DOHH2 (cell line): ENCODE measurements at regions not wholly inside any gene's neighbourhood (a gene's known extent, or its start where the extent isn't known, plus 50 kb on each side); places are given as distances from the start of the nearest gene placed in this dataset.

Experiments
- H3F3A ChIP-seq: fragments of 200-600 bp; sonication (generic), shearing (Covaris generic); 2 replicates; pipeline ENCODE4 v1.6.0; 2016; ENCODE audit warnings: antibody characterized with exemption, mild to moderate bottlenecking; ENCODE audit not compliant: control insufficient read depth, insufficient read depth
- H3K27ac ChIP-seq: fragments of 200-600 bp; sonication (generic); 2 replicates; pipeline ENCODE4 v1.5.1; 2014; ENCODE audit warnings: low read depth, mild to moderate bottlenecking, low read length, moderate library complexity
- H3K27me3 ChIP-seq: fragments of 200-600 bp; sonication (generic); 2 replicates; pipeline ENCODE4 v1.6.1; 2014; ENCODE audit warnings: mild to moderate bottlenecking, low read length, mixed read lengths; ENCODE audit not compliant: control insufficient read depth
- H3K36me3 ChIP-seq: fragments of 200-600 bp; sonication (generic); 2 replicates; pipeline ENCODE4 v1.6.1; 2014; ENCODE audit warnings: mild to moderate bottlenecking, low read length, moderate library complexity, mixed read lengths; ENCODE audit not compliant: control insufficient read depth
- H3K4me1 ChIP-seq: fragments of 200-600 bp; sonication (generic); 2 replicates; pipeline ENCODE4 v1.6.1; 2014; ENCODE audit warnings: mild to moderate bottlenecking, low read length, mixed read lengths; ENCODE audit not compliant: control insufficient read depth
- H3K4me2 ChIP-seq: fragments of 200-600 bp; sonication (generic); 2 replicates; pipeline ENCODE4 v1.6.0; 2014; ENCODE audit warnings: mild to moderate bottlenecking, low read length, moderate library complexity
- H3K4me3 ChIP-seq: fragments of 200-600 bp; sonication (generic); 2 replicates; pipeline ENCODE4 v1.5.1; 2014; ENCODE audit warnings: mild to moderate bottlenecking, low read length, mixed read lengths
- H3K79me2 ChIP-seq: fragments of 200-600 bp; sonication (generic); 2 replicates; pipeline ENCODE4 v1.6.1; 2014; ENCODE audit warnings: mild to moderate bottlenecking, low read length, mixed read lengths; ENCODE audit not compliant: control insufficient read depth
- H3K9me2 ChIP-seq: fragments of 200-600 bp; sonication (generic); replicated peaks from 2 replicates; pipeline ENCODE4 v1.6.1; 2014; ENCODE audit warnings: mild to moderate bottlenecking, low read length, mixed read lengths; ENCODE audit not compliant: control insufficient read depth
- H3K9me3 ChIP-seq: fragments of 200-600 bp; sonication (generic); 2 replicates; pipeline ENCODE4 v1.6.1; 2014; ENCODE audit warnings: antibody characterized with exemption, low read length, mixed read lengths; ENCODE audit not compliant: control insufficient read depth, insufficient read depth
- H4K20me1 ChIP-seq: fragments of 200-600 bp; sonication (generic); 2 replicates; pipeline ENCODE4 v1.6.0; 2014; ENCODE audit warnings: low read depth, mild to moderate bottlenecking, antibody characterized with exemption, low read length, moderate library complexity; ENCODE audit not compliant: control insufficient read depth, insufficient read depth
- EZH2phosphoT487 ChIP-seq: fragments of 200-600 bp; sonication (generic); IDR thresholded peaks from 2 replicates; pipeline ENCODE4 v1.6.1; 2017; ENCODE audit warnings: borderline replicate concordance, mild to moderate bottlenecking, antibody characterized with exemption, low read length, moderate library complexity, mixed read lengths
- TF ChIP-seq, protein P1 (sequence below): fragments of 200-600 bp; sonication (generic); IDR thresholded peaks from one replicate; pipeline ENCODE4 v1.5.1; 2014; ENCODE audit warnings: antibody characterized with exemption, mild to moderate bottlenecking, low read depth, low read length; ENCODE audit not compliant: poor library complexity, severe bottlenecking

DNA sequence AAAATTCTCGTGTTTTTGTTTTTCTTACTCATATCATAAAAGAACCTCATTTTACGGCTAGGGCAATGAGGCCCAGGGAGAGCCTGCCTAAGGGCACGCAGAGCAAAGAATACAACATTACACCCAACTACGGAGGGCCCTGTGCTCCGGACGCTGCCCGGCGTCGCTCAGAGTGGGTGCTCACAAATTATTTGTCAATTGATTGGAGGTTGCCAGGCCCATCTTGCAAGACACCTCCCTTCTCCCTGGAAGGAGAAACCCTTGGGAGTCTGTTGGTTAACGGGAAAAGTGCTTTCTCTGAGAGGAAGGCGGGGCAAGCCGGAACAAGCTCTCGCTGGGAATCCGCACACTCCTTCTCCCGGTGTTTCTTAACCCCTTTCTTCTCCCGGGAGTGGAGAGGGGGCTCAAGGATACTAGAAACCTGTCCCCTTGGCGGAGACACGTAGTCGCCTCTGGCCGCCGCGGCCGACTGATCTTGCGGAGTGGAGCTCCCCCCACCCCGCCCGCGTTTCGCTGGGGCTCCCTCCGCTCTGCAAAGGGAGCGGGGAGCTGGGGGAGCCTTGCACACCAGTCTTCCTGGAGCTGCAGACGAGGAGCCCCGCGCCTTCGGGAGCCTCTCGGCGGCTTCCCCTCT lies 599.3 kb upstream of the SGCD start:
- H3K9me2 ChIP-seq = no peaks in the 10 kb centered on the region
- no peak overlapping the region for H3K27ac ChIP-seq
- peaks cover 4% of the 10 kb centered on the region; the same call in 1 of the 2 replicates for H3K9me3 ChIP-seq
- H3K79me2 ChIP-seq = no peaks in the 10 kb centered on the region
- TF ChIP-seq, protein P1, sequence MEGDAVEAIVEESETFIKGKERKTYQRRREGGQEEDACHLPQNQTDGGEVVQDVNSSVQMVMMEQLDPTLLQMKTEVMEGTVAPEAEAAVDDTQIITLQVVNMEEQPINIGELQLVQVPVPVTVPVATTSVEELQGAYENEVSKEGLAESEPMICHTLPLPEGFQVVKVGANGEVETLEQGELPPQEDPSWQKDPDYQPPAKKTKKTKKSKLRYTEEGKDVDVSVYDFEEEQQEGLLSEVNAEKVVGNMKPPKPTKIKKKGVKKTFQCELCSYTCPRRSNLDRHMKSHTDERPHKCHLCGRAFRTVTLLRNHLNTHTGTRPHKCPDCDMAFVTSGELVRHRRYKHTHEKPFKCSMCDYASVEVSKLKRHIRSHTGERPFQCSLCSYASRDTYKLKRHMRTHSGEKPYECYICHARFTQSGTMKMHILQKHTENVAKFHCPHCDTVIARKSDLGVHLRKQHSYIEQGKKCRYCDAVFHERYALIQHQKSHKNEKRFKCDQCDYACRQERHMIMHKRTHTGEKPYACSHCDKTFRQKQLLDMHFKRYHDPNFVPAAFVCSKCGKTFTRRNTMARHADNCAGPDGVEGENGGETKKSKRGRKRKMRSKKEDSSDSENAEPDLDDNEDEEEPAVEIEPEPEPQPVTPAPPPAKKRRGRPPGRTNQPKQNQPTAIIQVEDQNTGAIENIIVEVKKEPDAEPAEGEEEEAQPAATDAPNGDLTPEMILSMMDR = no peak
- no peak for TF ChIP-seq EZH2phosphoT487
- no peaks in the 10 kb centered on the region for H3K36me3 ChIP-seq
- no peak overlapping the region for H3K4me2 ChIP-seq
- no peaks in the 10 kb centered on the region for H4K20me1 ChIP-seq
- H3K27me3 ChIP-seq = no peaks in the 10 kb centered on the region
- H3K4me1 ChIP-seq = no peaks in the 10 kb centered on the region
- no peak overlapping the region for H3K4me3 ChIP-seq
- H3F3A ChIP-seq = no peaks in the 10 kb centered on the region

DNA sequence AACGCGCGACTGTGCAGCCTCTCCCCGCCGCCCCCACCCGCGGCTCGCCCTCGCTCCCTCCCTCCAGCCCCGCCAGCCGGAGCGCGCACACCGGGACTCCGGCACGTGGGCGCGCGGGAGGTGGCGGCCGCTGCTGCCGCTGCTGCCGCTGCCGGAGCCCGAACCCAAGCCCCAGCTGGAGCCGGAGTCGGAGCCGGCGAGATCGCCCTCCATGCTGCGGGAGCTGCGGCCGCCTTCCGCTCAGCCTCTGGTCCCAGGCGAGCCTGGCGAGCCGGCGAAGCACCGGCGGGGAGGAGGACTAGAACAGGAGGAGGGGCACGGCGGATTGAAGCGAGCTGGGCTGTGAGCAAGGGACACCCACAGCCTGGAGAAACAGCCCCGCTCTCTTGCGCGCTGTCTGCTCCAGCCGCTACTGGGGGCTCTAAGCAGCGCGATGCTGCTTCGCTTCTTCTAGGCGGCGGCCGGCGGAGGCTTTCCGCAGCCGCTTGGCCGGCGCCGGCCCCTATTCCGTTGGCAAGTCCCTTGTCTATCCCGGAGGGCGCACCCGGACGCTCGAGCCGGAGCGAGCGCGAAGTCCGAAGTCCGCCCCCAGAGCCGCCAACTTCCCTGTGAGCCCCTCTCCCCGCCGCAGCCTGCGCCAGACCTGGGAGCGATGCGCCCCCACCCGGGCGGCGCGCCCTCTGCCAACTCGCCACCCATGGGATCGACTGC lies 598.7 kb upstream of the SGCD start:
- no peaks in the 10 kb centered on the region for H3K4me1 ChIP-seq
- H3K27ac ChIP-seq = no peak overlapping the region
- no peaks in the 10 kb centered on the region for H4K20me1 ChIP-seq
- H3K9me3 ChIP-seq = peaks cover 4% of the 10 kb centered on the region; the same call in 1 of the 2 replicates
- TF ChIP-seq, protein P1 = no peak
- TF ChIP-seq EZH2phosphoT487 = no peak
- H3K27me3 ChIP-seq = no peaks in the 10 kb centered on the region
- no peaks in the 10 kb centered on the region for H3K36me3 ChIP-seq
- H3K9me2 ChIP-seq = no peaks in the 10 kb centered on the region
- H3K4me2 ChIP-seq = no peak overlapping the region
- H3F3A ChIP-seq = no peaks in the 10 kb centered on the region
- no peaks in the 10 kb centered on the region for H3K79me2 ChIP-seq
- no peak overlapping the region for H3K4me3 ChIP-seq

DNA sequence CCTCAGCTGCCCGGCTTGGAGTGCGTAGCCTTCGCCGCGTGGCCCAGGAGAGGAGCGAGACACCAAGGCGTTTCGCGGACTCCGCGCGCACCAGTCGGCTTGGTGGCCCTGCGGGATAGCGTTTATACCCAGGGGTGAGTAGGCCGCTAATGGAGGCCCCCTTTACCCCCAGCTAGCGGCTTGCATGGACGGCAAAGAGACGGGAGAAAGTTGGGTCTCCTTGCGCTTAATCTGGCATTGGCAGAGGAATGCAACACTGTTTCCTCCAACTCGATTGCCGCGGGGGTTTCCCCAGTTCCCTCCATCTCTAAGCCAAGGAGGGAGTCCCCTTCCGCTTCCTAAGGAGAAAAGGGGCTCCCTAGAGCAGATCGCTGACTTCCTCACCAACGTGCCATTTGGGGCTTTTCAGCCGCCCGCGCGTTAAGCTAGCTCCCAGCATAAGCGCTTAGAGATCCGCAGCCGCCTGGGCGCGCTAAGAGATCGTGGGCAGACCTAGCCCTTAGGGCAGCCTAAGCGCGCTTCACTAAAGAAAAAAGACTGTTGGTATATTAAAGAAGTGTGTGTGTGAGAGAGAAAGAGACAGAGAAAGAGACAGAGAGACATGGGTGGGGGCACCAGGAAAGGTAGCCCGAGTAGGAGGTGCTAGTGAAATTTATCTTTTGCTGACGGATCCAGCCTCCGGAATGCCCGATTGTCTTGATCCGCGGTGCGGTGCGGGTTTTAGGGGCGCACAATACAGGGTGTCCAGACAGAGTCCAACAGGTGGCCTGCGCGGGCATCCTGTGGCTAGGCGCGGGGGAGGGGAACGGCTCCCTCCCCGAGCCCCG lies 597.9 kb upstream of the SGCD start:
- Histone ChIP-seq H3K27ac (no peak overlapping the region), H3K4me2 (no peak overlapping the region), H3K36me3 (no peaks in the 10 kb centered on the region), H3F3A (no peaks in the 10 kb centered on the region), H3K79me2 (no peaks in the 10 kb centered on the region), H3K9me3 (peaks cover 4% of the 10 kb centered on the region; the same call in 1 of the 2 replicates), H3K9me2 (no peaks in the 10 kb centered on the region), H4K20me1 (no peaks in the 10 kb centered on the region), H3K4me1 (no peaks in the 10 kb centered on the region), H3K4me3 (no peak overlapping the region), H3K27me3 (no peaks in the 10 kb centered on the region)
- no peak for TF ChIP-seq EZH2phosphoT487
- TF ChIP-seq, protein P1 = no peak
